ENCODE measurements at regions not wholly inside any gene's neighbourhood (a gene's known extent, or its start where the extent isn't known, plus 50 kb on each side); places are given as distances from the start of the nearest gene placed in this dataset.

GRCh38 chr2:16584084-16584483 lies 81.5 kb downstream of the CYRIA start:
- H3K36me3 ChIP-seq (ENCODE audit: low read depth): no peaks in the 10 kb centered on the region
- H3K27me3 ChIP-seq (ENCODE audit: insufficient read depth, poor library complexity, severe bottlenecking): no peaks in the 10 kb centered on the region

GRCh38 chr2:16581241-16581640 lies 84.4 kb downstream of the CYRIA start:
- no peaks in the 10 kb centered on the region for H3K27me3 ChIP-seq (ENCODE audit: insufficient read depth, poor library complexity, severe bottlenecking)
- TF ChIP-seq CTCF (IDR thresholded peaks at IDR 0.05; ENCODE audit: poor library complexity, severe bottlenecking): no peak
- DNase-seq (ENCODE audit: low spot score): no peak
- no peak overlapping the region for H3K27ac ChIP-seq (ENCODE audit: poor library complexity, severe bottlenecking)
- no peak overlapping the region for H3K4me3 ChIP-seq (ENCODE audit: severe bottlenecking)
- ATAC-seq (ENCODE audit: low read depth): no peak
- no peaks in the 10 kb centered on the region for H3K4me1 ChIP-seq (ENCODE audit: insufficient read depth, poor library complexity, severe bottlenecking)
- no peaks in the 10 kb centered on the region for H3K36me3 ChIP-seq (ENCODE audit: low read depth)
- no peaks in the 10 kb centered on the region for H3K9me3 ChIP-seq (ENCODE audit: severe bottlenecking)

More at GRCh38 chr2:16584084-16584483, 81.5 kb downstream of the CYRIA start:
- ATAC-seq (ENCODE audit: low read depth): no peak
- DNase-seq (ENCODE audit: low spot score): no peak
- Histone ChIP-seq H3K9me3 (ENCODE audit: severe bottlenecking) (no peaks in the 10 kb centered on the region), H3K4me3 (ENCODE audit: severe bottlenecking) (no peak overlapping the region), H3K27ac (ENCODE audit: poor library complexity, severe bottlenecking) (no peak overlapping the region), H3K4me1 (ENCODE audit: insufficient read depth, poor library complexity, severe bottlenecking) (no peaks in the 10 kb centered on the region)
- no peak for TF ChIP-seq CTCF (IDR thresholded peaks at IDR 0.05; ENCODE audit: poor library complexity, severe bottlenecking)

- H3K27me3 ChIP-seq (ENCODE audit: insufficient read depth, poor library complexity, severe bottlenecking): no peaks in the 10 kb centered on the region
- no peak for TF ChIP-seq CTCF (IDR thresholded peaks at IDR 0.05; ENCODE audit: poor library complexity, severe bottlenecking)
- no peaks in the 10 kb centered on the region for H3K4me1 ChIP-seq (ENCODE audit: insufficient read depth, poor library complexity, severe bottlenecking)
- DNase-seq (ENCODE audit: low spot score) (no peak), ATAC-seq (ENCODE audit: low read depth) (no peak)
- no peak overlapping the region for H3K27ac ChIP-seq (ENCODE audit: poor library complexity, severe bottlenecking)
- H3K36me3 ChIP-seq (ENCODE audit: low read depth): no peaks in the 10 kb centered on the region
- H3K9me3 ChIP-seq (ENCODE audit: severe bottlenecking): peaks cover 2% of the 10 kb centered on the region
- H3K4me3 ChIP-seq (ENCODE audit: severe bottlenecking): no peak overlapping the region
These were observed 87.6 kb downstream of the CYRIA start for GRCh38 chr2:16578081-16578480.

GRCh38 chr2:16570516-16570915 lies 95.1 kb downstream of the CYRIA start:
- no peak for DNase-seq (ENCODE audit: low spot score)
- ATAC-seq (ENCODE audit: low read depth): no peak

More at GRCh38 chr2:16570516-16570915, 95.1 kb downstream of the CYRIA start:
- Histone ChIP-seq H3K36me3 (ENCODE audit: low read depth) (no peaks in the 10 kb centered on the region), H3K9me3 (ENCODE audit: severe bottlenecking) (peaks cover 2% of the 10 kb centered on the region), H3K4me1 (ENCODE audit: insufficient read depth, poor library complexity, severe bottlenecking) (no peaks in the 10 kb centered on the region), H3K27me3 (ENCODE audit: insufficient read depth, poor library complexity, severe bottlenecking) (no peaks in the 10 kb centered on the region), H3K27ac (ENCODE audit: poor library complexity, severe bottlenecking) (no peak overlapping the region), H3K4me3 (ENCODE audit: severe bottlenecking) (no peak overlapping the region)
- no peak for TF ChIP-seq CTCF (IDR thresholded peaks at IDR 0.05; ENCODE audit: poor library complexity, severe bottlenecking)

Measured in RWPE2 (cell line).